Heart left ventricle (tissue), 16 donors: ENCODE measurements at regions not wholly inside any gene's neighbourhood (a gene's known extent, or its start where the extent isn't known, plus 50 kb on each side); places are given as distances from the start of the nearest gene placed in this dataset.

Source experiments
- ATAC-seq, 4 donors: fragments of 200-7000 bp; cut with Tn5 transposase; one replicate each; pipeline ENCODE4 v1.9.1; 2020 to 2022; ENCODE audit warnings: moderate library complexity in 4 of 4, mild to moderate bottlenecking in 3 of 4, moderate number of reproducible peaks in 1 of 4
- DNase-seq, 5 donors: peaks; one replicate each; pipeline ENCODE4 v3.0.0-alpha.2; 2020
- H3K27ac ChIP-seq, 12 donors: fragments of 200-600 bp; sonication (generic) in 4 of 12; one replicate each; pipeline versions ENCODE4 v1.5.0 to v1.8.0; 2016 to 2022; ENCODE audit warnings: mild to moderate bottlenecking in 2 of 12
- H3K27me3 ChIP-seq, 9 donors: fragments of 200-600 bp; sonication (generic) in 2 of 9; one replicate each; pipeline versions ENCODE4 v1.5.1 to v1.8.0; 2016 to 2022; ENCODE audit warnings: mild to moderate bottlenecking in 3 of 9
- H3K36me3 ChIP-seq, 9 donors: fragments of 200-600 bp; sonication (generic) in 2 of 9; one replicate each; pipeline versions ENCODE4 v1.5.0 to v1.8.0; 2018 to 2022; ENCODE audit warnings: mild to moderate bottlenecking in 2 of 9
- H3K4me1 ChIP-seq, 12 donors: fragments of 200-600 bp; sonication (generic) in 4 of 12; one replicate each; pipeline versions ENCODE4 v1.5.0 to v1.8.0; 2016 to 2022; ENCODE audit warnings: mild to moderate bottlenecking in 3 of 12
- H3K4me3 ChIP-seq, 12 donors: fragments of 200-600 bp; sonication (generic) in 4 of 12; one replicate each; pipeline versions ENCODE4 v1.5.0 to v1.8.0; 2017 to 2022; ENCODE audit warnings: mild to moderate bottlenecking in 9 of 12, moderate library complexity in 4 of 12
- H3K9me3 ChIP-seq, 12 donors: fragments of 200-600 bp; sonication (generic) in 4 of 12; one replicate each; pipeline versions ENCODE4 v1.5.0 to v1.8.0; 2016 to 2022; ENCODE audit warnings: mild to moderate bottlenecking in 1 of 12
- POLR2A ChIP-seq, 2 donors: fragments of 450-650 bp; IDR thresholded peaks; one replicate each; pipeline ENCODE4 v1.6.1; 2017; ENCODE audit warnings: antibody characterized with exemption in 2 of 2, mild to moderate bottlenecking in 2 of 2, moderate library complexity in 2 of 2
- WGBS, 4 donors: extraction: QIAGEN DNeasy Blood & Tissue Kit in 2 of 4; methylation state at CpG; one replicate each; pipeline versions ENCODE4 v1.1.5 to v1.1.7; 2013 to 2018; 5-methylcytosine and 5-hydroxymethylcytosine counted together
- intact Hi-C, 10 donors: fragments of 100-400 bp; cut with DNase I; formaldehyde crosslinking; loops; one replicate each; pipeline versions ENCODE4 v1.11.1 to v1.14.2; 2022
- TF ChIP-seq, protein P1 (sequence below), 12 donors: fragments of 200-600 bp; sonication (generic) in 4 of 12; IDR thresholded peaks; one replicate each; pipeline versions ENCODE4 v1.5.0 to v1.8.0; 2018 to 2022; ENCODE audit warnings: antibody characterized with exemption in 12 of 12, mild to moderate bottlenecking in 5 of 12
- donor health status: ischemic (EF 13 %, LVEDD 7.1; RV severe dilation, severe dysfunction).
- donor health status: healthy with polysubstance abuse.
- donor health status: DM: no; HTN: yes; CAD: no.
- donor health status: DM: no; HTN: no; CAD: no.
- donor health status: ischemic (EF 25% LVEDD 6.9; RV normal size, moderate dysfunction).
- donor health status: ischemic (EF 25% LVEDD 5.7; RV mildly dilated, moderate dysfunction).
- donor health status: healthy.
- donor health status: DM: yes; HTN: yes; CAD: no.
- donor health status: ischemic (EF 35%, LVEDD 5.7; RV mildly dilated, moderate dysfunction).
- donor health status: nonischemic (EF 11% LVEDD 7.7; RV severe dilation, severe dysfunction).
- donor health status: DM: yes; HTN: yes; CAD: no.
- donor health status: PGD.
- donor health status: ischemic (EF 29% LVEDD 5.4; RV normal size, mild dysfunction).
- donor health status: nonischemic (EF 23%, LVEDD 6.1; RV moderate dilation, normal function).

DNA sequence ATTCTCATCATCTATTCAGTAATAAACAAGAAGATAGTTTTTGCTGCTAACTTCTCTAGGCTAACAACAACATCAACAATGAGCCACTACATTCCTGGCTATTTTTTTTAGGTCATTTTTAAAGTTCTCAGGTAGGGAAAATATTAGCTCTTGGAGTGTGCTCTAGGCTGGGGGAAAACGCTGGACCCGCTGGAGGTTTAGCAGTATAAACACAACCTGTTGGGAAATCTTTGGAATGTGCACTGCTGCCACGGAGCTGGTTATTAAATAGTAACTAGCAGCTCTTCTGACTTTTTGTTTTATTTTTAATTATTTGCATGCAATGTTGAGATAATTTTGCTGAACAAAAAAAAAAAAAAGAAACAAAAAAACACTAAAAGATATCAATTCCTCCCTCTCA, 892.1 kb upstream of the ACVR2A start:
- ATAC-seq = no peak
- no peaks in the 10 kb centered on the region for H3K27me3 ChIP-seq
- H3K36me3 ChIP-seq = no peaks in the 10 kb centered on the region
- TF ChIP-seq POLR2A (IDR thresholded peaks at IDR 0.05) = no peak
- TF ChIP-seq, protein P1, sequence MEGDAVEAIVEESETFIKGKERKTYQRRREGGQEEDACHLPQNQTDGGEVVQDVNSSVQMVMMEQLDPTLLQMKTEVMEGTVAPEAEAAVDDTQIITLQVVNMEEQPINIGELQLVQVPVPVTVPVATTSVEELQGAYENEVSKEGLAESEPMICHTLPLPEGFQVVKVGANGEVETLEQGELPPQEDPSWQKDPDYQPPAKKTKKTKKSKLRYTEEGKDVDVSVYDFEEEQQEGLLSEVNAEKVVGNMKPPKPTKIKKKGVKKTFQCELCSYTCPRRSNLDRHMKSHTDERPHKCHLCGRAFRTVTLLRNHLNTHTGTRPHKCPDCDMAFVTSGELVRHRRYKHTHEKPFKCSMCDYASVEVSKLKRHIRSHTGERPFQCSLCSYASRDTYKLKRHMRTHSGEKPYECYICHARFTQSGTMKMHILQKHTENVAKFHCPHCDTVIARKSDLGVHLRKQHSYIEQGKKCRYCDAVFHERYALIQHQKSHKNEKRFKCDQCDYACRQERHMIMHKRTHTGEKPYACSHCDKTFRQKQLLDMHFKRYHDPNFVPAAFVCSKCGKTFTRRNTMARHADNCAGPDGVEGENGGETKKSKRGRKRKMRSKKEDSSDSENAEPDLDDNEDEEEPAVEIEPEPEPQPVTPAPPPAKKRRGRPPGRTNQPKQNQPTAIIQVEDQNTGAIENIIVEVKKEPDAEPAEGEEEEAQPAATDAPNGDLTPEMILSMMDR (IDR thresholded peaks at IDR 0.05) = no peak
- H3K4me3 ChIP-seq = no peak overlapping the region
- no peaks in the 10 kb centered on the region for H3K9me3 ChIP-seq
- intact Hi-C loops = no loop called here
- H3K27ac ChIP-seq = no peak overlapping the region
- DNase-seq = no peak
- WGBS, 4 donors = 77 to 84% (median 79%) methylated on average over 3 of the region's 3 CpGs
- H3K4me1 ChIP-seq = no peaks in the 10 kb centered on the region

DNA sequence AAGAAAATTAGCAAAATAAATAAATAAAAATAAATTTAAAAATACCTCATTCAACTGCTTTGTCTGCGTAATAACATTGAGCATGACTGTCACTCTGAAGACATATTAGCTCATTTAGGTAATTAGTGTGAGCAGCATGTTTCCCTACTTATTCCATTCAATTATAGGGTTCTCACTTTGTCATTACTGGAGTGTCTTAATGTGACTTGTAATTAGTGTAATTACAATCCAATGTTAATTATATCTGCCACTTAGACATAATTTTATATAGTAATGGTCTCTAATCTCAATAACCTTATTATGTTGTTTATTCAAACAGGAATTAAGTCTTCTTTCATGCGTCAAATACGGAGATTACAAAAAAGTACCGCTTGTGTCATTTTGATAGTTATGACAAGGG, 893.9 kb upstream of the ACVR2A start:
- Histone ChIP-seq H3K4me1 (no peaks in the 10 kb centered on the region), H3K27ac (no peak overlapping the region), H3K9me3 (no peaks in the 10 kb centered on the region), H3K4me3 (no peak overlapping the region), H3K27me3 (no peaks in the 10 kb centered on the region), H3K36me3 (no peaks in the 10 kb centered on the region)
- 88 to 93% (median 92%) methylated on average over 4 of the region's 4 CpGs for WGBS, 4 donors
- ATAC-seq (no peak), DNase-seq (no peak)
- intact Hi-C loops = no loop called here
- TF ChIP-seq, protein P1 (IDR thresholded peaks at IDR 0.05) = no peak
- no peak for TF ChIP-seq POLR2A (IDR thresholded peaks at IDR 0.05)

DNA sequence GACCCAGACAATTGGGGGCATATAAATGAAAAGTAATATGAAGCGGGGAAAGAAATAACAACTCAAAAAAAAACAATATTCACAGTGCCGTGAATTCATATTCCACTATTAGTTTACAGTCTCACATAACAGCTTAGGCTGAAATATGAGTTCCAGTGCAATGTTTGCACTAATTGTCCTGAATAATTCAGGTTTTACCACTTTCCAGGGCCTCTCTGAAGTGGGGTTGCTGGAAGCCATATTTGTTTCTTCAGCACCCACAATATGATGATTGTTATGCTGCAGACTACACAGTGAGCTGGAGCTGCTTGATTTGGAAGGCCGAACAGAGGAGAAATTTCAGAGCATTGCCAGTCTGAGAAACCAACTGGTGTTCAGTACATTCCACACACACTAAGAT, 894.5 kb upstream of the ACVR2A start:
- intact Hi-C loops = no loop called here
- Histone ChIP-seq H3K4me3 (no peak overlapping the region), H3K9me3 (no peaks in the 10 kb centered on the region), H3K4me1 (no peaks in the 10 kb centered on the region), H3K27ac (no peak overlapping the region), H3K36me3 (no peaks in the 10 kb centered on the region), H3K27me3 (no peaks in the 10 kb centered on the region)
- ATAC-seq = no peak
- 91 to 94% (median 91%) methylated on average over 3 of the region's 3 CpGs for WGBS, 4 donors
- no peak for DNase-seq
- no peak for TF ChIP-seq POLR2A (IDR thresholded peaks at IDR 0.05)
- TF ChIP-seq, protein P1 (IDR thresholded peaks at IDR 0.05) = no peak

DNA sequence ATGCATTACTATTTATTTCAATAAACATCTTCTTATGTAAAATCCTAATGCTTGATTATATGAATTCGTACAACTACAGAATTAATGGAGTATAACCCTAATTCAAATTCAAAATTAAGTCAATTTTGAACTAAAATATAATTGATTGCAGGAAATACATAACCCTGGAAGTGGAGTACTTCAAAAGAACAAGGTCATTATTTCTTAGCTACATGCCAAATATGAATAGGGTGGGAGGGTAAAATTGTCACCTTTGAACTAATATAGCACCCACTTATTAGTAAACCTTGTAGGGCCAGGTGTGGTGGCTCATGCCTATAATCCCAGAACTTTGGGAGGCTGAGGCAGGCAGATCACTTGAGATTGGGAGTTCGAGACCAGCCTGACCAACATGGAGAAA, 895.4 kb upstream of the ACVR2A start:
- TF ChIP-seq, protein P1 (IDR thresholded peaks at IDR 0.05) = no peak
- TF ChIP-seq POLR2A (IDR thresholded peaks at IDR 0.05) = no peak
- Histone ChIP-seq H3K27me3 (no peaks in the 10 kb centered on the region), H3K27ac (no peak overlapping the region), H3K4me1 (no peaks in the 10 kb centered on the region), H3K9me3 (no peaks in the 10 kb centered on the region), H3K36me3 (no peaks in the 10 kb centered on the region), H3K4me3 (no peak overlapping the region)
- DNase-seq = no peak
- intact Hi-C loops = no loop called here
- 76 to 95% (median 87%) methylated on average over 2 of the region's 2 CpGs for WGBS, 4 donors
- no peak for ATAC-seq
